ENCODE measurements at regions not wholly inside any gene's neighbourhood (a gene's known extent, or its start where the extent isn't known, plus 50 kb on each side); places are given as distances from the start of the nearest gene placed in this dataset.
"Not testable (repeated sequence)": the region's sequence is repeated elsewhere in the genome, so short reads cannot be mapped to it uniquely, and the experiment has no call there.

DNA sequence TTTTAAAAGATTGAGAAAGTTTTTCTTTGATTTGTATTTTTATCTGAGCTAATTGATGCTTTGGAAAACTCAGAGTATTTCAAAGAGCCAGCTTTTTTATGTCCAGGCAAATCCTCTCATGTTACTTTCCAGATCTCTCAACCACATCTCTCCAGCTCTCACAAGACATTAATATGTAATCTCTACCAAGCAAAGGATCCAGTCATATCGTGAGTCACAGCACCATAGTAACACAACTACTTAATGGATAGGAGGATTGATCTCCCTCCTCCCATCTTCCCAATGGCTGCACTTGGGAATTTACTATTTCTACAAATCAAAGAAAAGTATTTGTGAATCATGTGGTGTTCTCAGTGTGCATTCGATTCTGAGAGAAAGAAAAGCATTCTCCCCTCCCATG is 63.3 kb downstream of the POU4F1 start:
- H3K9me3 Mint-ChIP-seq: no peaks in the 10 kb centered on the region
- no peak overlapping the region for H3K4me3 Mint-ChIP-seq
- H3K27ac Mint-ChIP-seq: no peak overlapping the region
- peaks cover 34% of the 10 kb centered on the region for H3K27me3 Mint-ChIP-seq
- no peaks in the 10 kb centered on the region for H3K36me3 Mint-ChIP-seq
- H3K4me1 Mint-ChIP-seq: no peaks in the 10 kb centered on the region
- DNase-seq: no peak

- not testable (repeated sequence) for H3K9me3 Mint-ChIP-seq
Measured at GRCh38 chr13:78526044-78526443, 77.3 kb downstream of the POU4F1 start.

GRCh38 chr13:78524936-78525335 is 78.4 kb downstream of the POU4F1 start:
- no peaks in the 10 kb centered on the region for H3K4me1 Mint-ChIP-seq
- H3K36me3 Mint-ChIP-seq: no peaks in the 10 kb centered on the region
- H3K27ac Mint-ChIP-seq: no peak overlapping the region
- no peak overlapping the region for H3K4me3 Mint-ChIP-seq
- peaks cover 18% of the 10 kb centered on the region for H3K27me3 Mint-ChIP-seq
- no peak for DNase-seq
- peaks cover 2% of the 10 kb centered on the region for H3K9me3 Mint-ChIP-seq

More at GRCh38 chr13:78526044-78526443, 77.3 kb downstream of the POU4F1 start:
- not testable (repeated sequence) for H3K27ac Mint-ChIP-seq, DNase-seq, H3K36me3 Mint-ChIP-seq, H3K4me1 Mint-ChIP-seq, H3K4me3 Mint-ChIP-seq
- peaks cover 13% of the 10 kb centered on the region for H3K27me3 Mint-ChIP-seq

- peaks cover 2% of the 10 kb centered on the region for H3K9me3 Mint-ChIP-seq
- DNase-seq: no peak
- H3K27ac Mint-ChIP-seq: no peak overlapping the region
- H3K27me3 Mint-ChIP-seq: peaks cover 24% of the 10 kb centered on the region
- H3K4me1 Mint-ChIP-seq: no peaks in the 10 kb centered on the region
- H3K4me3 Mint-ChIP-seq: no peak overlapping the region
- H3K36me3 Mint-ChIP-seq: peaks cover 2% of the 10 kb centered on the region
Measured at GRCh38 chr13:78521091-78521490, 82.3 kb downstream of the POU4F1 start.

GRCh38 chr13:78520425-78520824 is 82.9 kb downstream of the POU4F1 start:
- Mint-ChIP-seq H3K27me3 (peaks cover 17% of the 10 kb centered on the region), H3K27ac (no peak overlapping the region)

GRCh38 chr13:78518482-78518881 is 84.9 kb downstream of the POU4F1 start:
- not testable (repeated sequence) for DNase-seq, H3K4me1 Mint-ChIP-seq, H3K36me3 Mint-ChIP-seq, H3K27ac Mint-ChIP-seq, H3K4me3 Mint-ChIP-seq, H3K9me3 Mint-ChIP-seq
- H3K27me3 Mint-ChIP-seq: peaks cover 13% of the 10 kb centered on the region

More at GRCh38 chr13:78520425-78520824, 82.9 kb downstream of the POU4F1 start:
- H3K9me3 Mint-ChIP-seq: no peaks in the 10 kb centered on the region
- no peak for DNase-seq
- H3K4me1 Mint-ChIP-seq: no peaks in the 10 kb centered on the region
- H3K36me3 Mint-ChIP-seq: peaks cover 2% of the 10 kb centered on the region
- H3K4me3 Mint-ChIP-seq: no peak overlapping the region

DNA sequence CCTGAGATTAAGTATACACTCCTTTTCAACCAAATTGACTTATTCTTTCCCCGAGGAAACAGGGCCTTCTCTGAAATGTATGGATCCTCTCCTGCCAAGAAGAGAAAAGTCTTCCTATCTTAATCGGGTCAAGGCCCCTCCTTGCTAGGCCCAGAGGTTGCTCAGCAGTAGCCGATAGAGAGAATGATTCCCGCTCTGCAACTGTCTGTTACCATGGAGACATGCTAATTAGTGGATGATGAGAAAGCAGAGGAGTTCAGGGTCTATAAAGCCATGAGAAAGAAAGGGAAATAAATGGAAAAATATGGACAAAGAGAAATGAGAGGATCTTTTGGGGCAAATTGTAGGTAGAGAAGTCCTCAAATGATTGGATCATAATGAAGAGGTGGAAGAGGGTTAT is 103.5 kb downstream of the POU4F1 start:
- Mint-ChIP-seq H3K36me3 (no peaks in the 10 kb centered on the region), H3K4me1 (no peaks in the 10 kb centered on the region), H3K9me3 (no peaks in the 10 kb centered on the region), H3K27me3 (no peaks in the 10 kb centered on the region), H3K27ac (no peak overlapping the region), H3K4me3 (no peak overlapping the region)
- DNase-seq: no peak

GRCh38 chr13:78497702-78498355 is 105.5 kb downstream of the POU4F1 start:
- Mint-ChIP-seq H3K27me3 (no peaks in the 10 kb centered on the region), H3K9me3 (peaks cover under 1% of the 10 kb centered on the region), H3K4me3 (no peak overlapping the region), H3K4me1 (no peaks in the 10 kb centered on the region), H3K27ac (no peak overlapping the region), H3K36me3 (no peaks in the 10 kb centered on the region)
- DNase-seq: no peak

- DNase-seq: no peak
- peaks cover 3% of the 10 kb centered on the region for H3K27me3 Mint-ChIP-seq
- no peak overlapping the region for H3K27ac Mint-ChIP-seq
- no peak overlapping the region for H3K4me3 Mint-ChIP-seq
- H3K4me1 Mint-ChIP-seq: no peaks in the 10 kb centered on the region
- no peaks in the 10 kb centered on the region for H3K36me3 Mint-ChIP-seq
- peaks cover 12% of the 10 kb centered on the region for H3K9me3 Mint-ChIP-seq
Measured at GRCh38 chr13:78491978-78492377, 111.4 kb downstream of the POU4F1 start.

- not testable (repeated sequence) for H3K27me3 Mint-ChIP-seq, H3K4me1 Mint-ChIP-seq, H3K4me3 Mint-ChIP-seq, DNase-seq, H3K27ac Mint-ChIP-seq, H3K36me3 Mint-ChIP-seq
- H3K9me3 Mint-ChIP-seq: peaks cover 12% of the 10 kb centered on the region
Measured at GRCh38 chr13:78490225-78490624, 113.1 kb downstream of the POU4F1 start.

DNA sequence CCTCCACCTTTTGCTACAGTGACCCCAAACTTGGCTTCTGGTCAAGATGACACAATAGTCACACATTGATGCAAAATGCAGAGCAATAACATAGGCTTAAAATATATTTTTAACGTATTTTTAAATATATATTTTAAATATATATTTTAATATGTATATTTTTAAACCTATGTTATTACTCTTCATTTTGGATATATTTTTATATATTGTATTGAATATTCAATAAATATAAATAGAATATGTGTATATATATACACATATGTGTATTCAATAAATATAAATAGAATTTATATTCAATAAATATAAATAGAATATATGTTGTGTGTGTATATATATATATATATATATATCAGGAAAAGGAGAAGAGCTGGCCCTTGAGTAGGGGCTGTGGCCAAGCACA is 115.6 kb downstream of the POU4F1 start:
- no peaks in the 10 kb centered on the region for H3K36me3 Mint-ChIP-seq
- no peaks in the 10 kb centered on the region for H3K4me1 Mint-ChIP-seq
- no peak overlapping the region for H3K4me3 Mint-ChIP-seq
- H3K27ac Mint-ChIP-seq: no peak overlapping the region
- H3K27me3 Mint-ChIP-seq: peaks cover 3% of the 10 kb centered on the region
- no peak for DNase-seq
- peaks cover 11% of the 10 kb centered on the region for H3K9me3 Mint-ChIP-seq

- H3K36me3 Mint-ChIP-seq: no peaks in the 10 kb centered on the region
- DNase-seq: no peak
- H3K27ac Mint-ChIP-seq: no peak overlapping the region
- H3K4me3 Mint-ChIP-seq: no peak overlapping the region
- peaks cover 6% of the 10 kb centered on the region for H3K27me3 Mint-ChIP-seq
- H3K9me3 Mint-ChIP-seq: peaks cover 2% of the 10 kb centered on the region
- H3K4me1 Mint-ChIP-seq: no peaks in the 10 kb centered on the region
Measured at GRCh38 chr13:78485803-78486202, 117.5 kb downstream of the POU4F1 start.

- H3K9me3 Mint-ChIP-seq: no peaks in the 10 kb centered on the region
- H3K4me3 Mint-ChIP-seq: no peak overlapping the region
- H3K4me1 Mint-ChIP-seq: no peaks in the 10 kb centered on the region
- H3K27ac Mint-ChIP-seq: no peak overlapping the region
- H3K36me3 Mint-ChIP-seq: no peaks in the 10 kb centered on the region
- H3K27me3 Mint-ChIP-seq: peaks cover 8% of the 10 kb centered on the region
- DNase-seq: no peak
Measured at GRCh38 chr13:78478183-78478582, 125.2 kb downstream of the POU4F1 start.

DNA sequence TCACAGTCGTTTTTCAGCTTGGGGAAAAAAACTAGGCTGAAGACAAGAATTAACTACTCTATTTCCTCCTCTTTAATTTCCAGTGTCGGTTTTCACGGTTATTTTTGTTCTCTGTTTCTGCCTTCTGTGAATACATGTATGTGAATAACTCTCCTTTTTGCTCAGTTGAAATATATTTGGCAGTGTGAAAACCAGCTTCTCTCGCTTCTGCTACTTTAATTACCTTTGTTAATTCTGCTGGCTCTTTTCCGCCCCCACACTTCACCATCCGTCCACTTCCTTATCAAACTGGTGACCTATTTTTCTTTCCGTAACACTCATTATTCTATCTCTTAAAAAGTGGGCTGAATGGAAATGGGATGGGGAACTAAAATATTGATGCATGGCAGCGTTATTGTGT is 126.4 kb downstream of the POU4F1 start:
- Mint-ChIP-seq H3K36me3 (no peaks in the 10 kb centered on the region), H3K9me3 (no peaks in the 10 kb centered on the region), H3K27ac (no peak overlapping the region), H3K4me1 (no peaks in the 10 kb centered on the region), H3K27me3 (peaks cover 7% of the 10 kb centered on the region), H3K4me3 (no peak overlapping the region)
- DNase-seq: no peak

GRCh38 chr13:78468621-78469020 is 134.7 kb downstream of the POU4F1 start:
- H3K9me3 Mint-ChIP-seq: no peaks in the 10 kb centered on the region
- no peak overlapping the region for H3K4me3 Mint-ChIP-seq
- no peaks in the 10 kb centered on the region for H3K4me1 Mint-ChIP-seq
- H3K27ac Mint-ChIP-seq: no peak overlapping the region
- no peak for DNase-seq
- no peaks in the 10 kb centered on the region for H3K36me3 Mint-ChIP-seq
- peaks cover 17% of the 10 kb centered on the region for H3K27me3 Mint-ChIP-seq

GRCh38 chr13:78465250-78465649 is 138.1 kb downstream of the POU4F1 start:
- H3K9me3 Mint-ChIP-seq: peaks cover 3% of the 10 kb centered on the region
- H3K27me3 Mint-ChIP-seq: peaks cover 15% of the 10 kb centered on the region

More at GRCh38 chr13:78465250-78465649, 138.1 kb downstream of the POU4F1 start:
- Mint-ChIP-seq H3K4me3 (no peak overlapping the region), H3K36me3 (no peaks in the 10 kb centered on the region), H3K4me1 (no peaks in the 10 kb centered on the region), H3K27ac (no peak overlapping the region)
- no peak for DNase-seq

All from activated naive CD8-positive, alpha-beta T cell treated with anti-CD3 and anti-CD28 coated beads for 36 hours (primary cell).